ENCODE measurements at regions not wholly inside any gene's neighbourhood (a gene's known extent, or its start where the extent isn't known, plus 50 kb on each side); places are given as distances from the start of the nearest gene placed in this dataset.

DNA sequence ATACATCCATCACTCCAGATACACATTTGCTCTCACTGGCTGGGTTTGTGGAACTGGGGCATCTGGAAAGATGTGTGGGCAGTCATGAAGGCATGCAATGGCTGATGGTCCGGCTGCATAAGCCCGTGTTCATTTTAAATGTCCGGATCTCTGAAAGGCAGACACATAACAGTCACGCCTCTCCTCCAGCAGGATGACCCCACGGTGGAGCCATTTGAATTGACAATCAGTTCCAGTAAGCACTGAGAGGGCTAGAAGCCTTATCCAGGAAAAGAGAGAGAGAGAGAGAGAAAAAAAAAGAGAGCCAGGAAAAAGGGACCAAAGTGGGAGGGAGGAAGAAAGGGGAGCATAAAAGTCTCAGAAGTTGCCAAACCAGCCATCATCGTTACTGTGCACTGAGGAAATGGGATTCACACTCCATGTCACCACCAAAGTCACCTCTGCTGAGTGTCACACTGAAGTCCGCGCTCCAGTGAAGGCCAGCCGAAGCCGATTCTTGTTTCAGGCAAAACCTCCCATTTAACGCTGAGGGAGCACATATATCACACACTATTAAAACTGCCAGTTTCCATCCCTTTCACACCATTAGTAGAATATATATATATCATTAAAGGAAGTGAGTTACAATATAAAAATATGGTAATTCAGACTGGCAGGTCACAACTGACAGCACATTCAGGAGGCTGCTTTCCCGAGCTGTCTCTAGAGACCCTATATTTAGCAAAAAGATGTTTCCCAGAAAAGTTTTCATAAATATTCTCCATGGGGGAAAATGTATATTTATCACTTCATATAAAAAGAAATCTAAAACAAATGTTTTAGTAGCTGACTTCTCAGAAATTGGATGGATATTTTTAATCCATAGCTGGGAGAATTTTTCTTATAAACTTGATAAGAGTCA is 142.0 kb downstream of the ACTR3 start:
- Histone ChIP-seq H3K36me3 (no peaks in the 10 kb centered on the region), H3K4me3 (no peak overlapping the region), H3K4me1 (no peaks in the 10 kb centered on the region), H3K9ac (ENCODE audit: low read depth in 2 of 2, low read length in 2 of 2) (no peak overlapping the region), H3K27me3 (no peaks in the 10 kb centered on the region), H3K27ac (no peak overlapping the region), H3K9me3 (no peaks in the 10 kb centered on the region)
- intact Hi-C loops (cut with DNase I): no loop called here
- TF ChIP-seq, protein P1, sequence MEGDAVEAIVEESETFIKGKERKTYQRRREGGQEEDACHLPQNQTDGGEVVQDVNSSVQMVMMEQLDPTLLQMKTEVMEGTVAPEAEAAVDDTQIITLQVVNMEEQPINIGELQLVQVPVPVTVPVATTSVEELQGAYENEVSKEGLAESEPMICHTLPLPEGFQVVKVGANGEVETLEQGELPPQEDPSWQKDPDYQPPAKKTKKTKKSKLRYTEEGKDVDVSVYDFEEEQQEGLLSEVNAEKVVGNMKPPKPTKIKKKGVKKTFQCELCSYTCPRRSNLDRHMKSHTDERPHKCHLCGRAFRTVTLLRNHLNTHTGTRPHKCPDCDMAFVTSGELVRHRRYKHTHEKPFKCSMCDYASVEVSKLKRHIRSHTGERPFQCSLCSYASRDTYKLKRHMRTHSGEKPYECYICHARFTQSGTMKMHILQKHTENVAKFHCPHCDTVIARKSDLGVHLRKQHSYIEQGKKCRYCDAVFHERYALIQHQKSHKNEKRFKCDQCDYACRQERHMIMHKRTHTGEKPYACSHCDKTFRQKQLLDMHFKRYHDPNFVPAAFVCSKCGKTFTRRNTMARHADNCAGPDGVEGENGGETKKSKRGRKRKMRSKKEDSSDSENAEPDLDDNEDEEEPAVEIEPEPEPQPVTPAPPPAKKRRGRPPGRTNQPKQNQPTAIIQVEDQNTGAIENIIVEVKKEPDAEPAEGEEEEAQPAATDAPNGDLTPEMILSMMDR (IDR thresholded peaks at IDR 0.05): no peak
- no peak for DNase-seq

DNA sequence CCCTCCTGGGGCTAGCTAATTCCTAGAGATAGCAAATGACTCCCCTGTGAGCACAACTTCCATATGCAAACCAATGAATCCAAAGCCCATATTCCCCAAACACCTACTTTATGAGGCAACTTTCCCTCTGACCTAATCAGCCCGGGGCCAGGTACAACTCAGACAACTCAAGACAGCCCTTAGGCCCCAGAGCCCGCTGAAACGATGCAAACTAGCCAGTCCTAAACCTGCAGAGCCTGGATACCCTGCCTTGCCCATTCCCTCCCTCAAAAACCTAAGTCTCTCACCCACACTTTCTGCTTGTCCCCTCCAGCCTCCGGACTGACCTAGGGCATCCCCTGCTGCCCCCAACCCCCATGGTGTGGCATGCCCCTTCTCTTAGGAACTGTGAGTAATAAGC is 142.8 kb downstream of the ACTR3 start:
- intact Hi-C loops (cut with DNase I): no loop called here
- Histone ChIP-seq H3K4me1 (no peaks in the 10 kb centered on the region), H3K9me3 (no peaks in the 10 kb centered on the region), H3K36me3 (no peaks in the 10 kb centered on the region), H3K27ac (no peak overlapping the region), H3K27me3 (no peaks in the 10 kb centered on the region), H3K4me3 (no peak overlapping the region), H3K9ac (ENCODE audit: low read depth in 2 of 2, low read length in 2 of 2) (no peak overlapping the region)
- no peak for DNase-seq
- TF ChIP-seq, protein P1 (IDR thresholded peaks at IDR 0.05): no peak

DNA sequence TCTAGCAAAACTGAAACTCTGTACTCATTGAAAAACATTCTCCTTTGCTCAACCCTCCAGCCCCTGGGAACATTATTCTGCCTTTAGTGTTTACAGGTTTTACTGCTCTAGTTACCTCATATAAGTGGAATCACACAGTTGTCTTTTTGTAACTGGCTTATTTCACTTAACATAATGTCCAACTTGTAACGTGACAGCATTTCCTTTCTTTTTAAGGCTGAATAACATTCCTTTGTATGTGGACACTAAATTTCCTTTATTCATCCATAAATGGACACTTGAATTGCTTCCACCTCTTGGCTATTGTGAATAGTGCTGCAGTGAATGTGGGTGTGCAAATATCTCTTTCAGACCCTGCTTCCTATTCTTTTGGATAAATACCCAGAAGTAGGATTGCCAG is 144.9 kb downstream of the ACTR3 start:
- TF ChIP-seq, protein P1 (IDR thresholded peaks at IDR 0.05): no peak
- no peaks in the 10 kb centered on the region for H3K36me3 ChIP-seq
- DNase-seq: no peak
- H3K4me3 ChIP-seq: no peak overlapping the region
- H3K9me3 ChIP-seq: no peaks in the 10 kb centered on the region
- no peaks in the 10 kb centered on the region for H3K27me3 ChIP-seq
- no peak overlapping the region for H3K9ac ChIP-seq (ENCODE audit: low read depth in 2 of 2, low read length in 2 of 2)
- no peak overlapping the region for H3K27ac ChIP-seq
- H3K4me1 ChIP-seq: no peaks in the 10 kb centered on the region
- intact Hi-C loops (cut with DNase I): no loop called here

DNA sequence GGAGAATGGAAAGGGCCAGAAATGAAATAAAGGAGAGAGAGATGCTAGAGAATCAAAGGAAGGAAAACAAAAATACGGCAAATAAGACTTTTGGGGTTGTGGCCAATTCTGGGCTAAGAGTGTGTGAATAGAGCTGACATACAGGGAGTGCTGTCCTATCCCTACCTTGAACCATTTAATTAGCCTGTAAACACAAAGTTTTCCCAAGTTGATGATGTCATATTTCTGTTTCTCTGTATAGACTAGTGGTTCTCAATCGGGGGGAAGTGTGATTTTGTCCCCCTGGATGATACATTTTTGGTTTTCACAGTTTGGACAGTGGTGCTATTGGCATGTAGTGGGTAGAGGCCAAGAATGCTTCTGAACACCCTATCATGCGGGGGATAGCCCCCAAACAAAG is 148.8 kb downstream of the ACTR3 start:
- intact Hi-C loops (cut with DNase I): no loop called here
- TF ChIP-seq, protein P1 (IDR thresholded peaks at IDR 0.05): no peak
- no peaks in the 10 kb centered on the region for H3K4me1 ChIP-seq

DNA sequence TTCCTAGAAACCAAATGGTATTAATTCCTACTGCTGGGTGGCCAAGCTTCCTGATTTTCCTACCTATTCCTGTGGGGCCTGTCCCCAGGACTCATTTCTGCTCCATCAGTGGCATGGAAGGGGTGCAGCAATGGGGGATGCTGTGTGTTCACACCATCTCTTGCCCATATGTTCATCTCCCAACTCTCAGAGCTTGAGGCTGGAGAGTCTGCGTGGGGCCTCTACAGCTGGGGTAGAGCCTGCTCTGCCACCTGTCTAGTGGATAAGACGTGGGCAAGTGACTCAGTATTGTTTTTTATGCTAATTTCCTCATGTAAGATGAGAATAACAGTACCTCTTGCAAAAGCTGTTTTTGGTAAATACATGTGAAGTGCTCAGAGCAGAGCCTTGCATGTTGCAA is 149.8 kb downstream of the ACTR3 start:
- Histone ChIP-seq H3K9ac (ENCODE audit: low read depth in 2 of 2, low read length in 2 of 2) (no peak overlapping the region), H3K4me1 (no peaks in the 10 kb centered on the region), H3K27me3 (no peaks in the 10 kb centered on the region), H3K4me3 (no peak overlapping the region), H3K27ac (no peak overlapping the region), H3K36me3 (no peaks in the 10 kb centered on the region), H3K9me3 (no peaks in the 10 kb centered on the region)
- DNase-seq: no peak
- TF ChIP-seq, protein P1 (IDR thresholded peaks at IDR 0.05): no peak
- intact Hi-C loops (cut with DNase I): no loop called here

More for the DNA sequence above, 148.8 kb downstream of the ACTR3 start:
- Histone ChIP-seq H3K36me3 (no peaks in the 10 kb centered on the region), H3K4me3 (no peak overlapping the region), H3K9me3 (no peaks in the 10 kb centered on the region), H3K27ac (no peak overlapping the region), H3K9ac (ENCODE audit: low read depth in 2 of 2, low read length in 2 of 2) (no peak overlapping the region), H3K27me3 (no peaks in the 10 kb centered on the region)
- DNase-seq: no peak

All from colonic mucosa (tissue), 4 donors.